A172 (cell line): ENCODE measurements at regions not wholly inside any gene's neighbourhood (a gene's known extent, or its start where the extent isn't known, plus 50 kb on each side); places are given as distances from the start of the nearest gene placed in this dataset.

ENCODE experiments used
- DNase-seq: peaks from one replicate; pipeline ENCODE4 v3.0.0-alpha.2; 2015; ENCODE audit warnings: low spot score

DNA sequence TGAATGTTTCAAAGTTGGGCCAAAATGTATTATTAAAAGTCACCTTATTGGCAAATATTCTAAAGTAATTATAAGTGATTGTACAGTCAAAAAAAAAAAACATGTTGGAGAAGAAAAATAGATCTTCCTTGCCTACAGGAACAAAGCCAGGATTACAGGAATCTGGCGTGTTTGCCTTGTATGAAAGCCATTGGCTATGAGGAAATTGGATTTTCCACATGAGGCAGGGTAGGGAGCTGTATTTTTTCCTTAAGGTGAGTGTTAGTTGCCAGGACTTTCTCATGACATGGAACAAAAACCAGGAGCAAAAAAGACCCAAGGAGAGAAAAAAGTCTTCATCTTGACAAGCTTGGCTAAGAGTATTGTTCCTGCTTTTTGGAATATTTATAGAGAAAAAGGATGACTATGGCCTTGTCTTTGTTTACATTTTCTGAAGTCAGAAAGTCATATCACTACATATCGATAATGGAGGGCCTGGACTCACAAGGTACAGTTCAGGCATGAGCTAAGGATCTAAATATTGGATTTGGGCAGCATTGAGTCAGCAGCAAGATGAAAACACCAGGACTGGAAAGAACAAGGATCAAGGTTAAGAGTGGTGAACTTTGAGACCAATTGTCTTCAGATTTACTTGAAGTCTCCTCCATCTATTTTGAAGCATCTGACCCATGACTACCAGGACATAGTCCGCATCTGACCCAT lies 68.4 kb upstream of the FLRT2 start:
- DNase-seq, result no peak

DNA sequence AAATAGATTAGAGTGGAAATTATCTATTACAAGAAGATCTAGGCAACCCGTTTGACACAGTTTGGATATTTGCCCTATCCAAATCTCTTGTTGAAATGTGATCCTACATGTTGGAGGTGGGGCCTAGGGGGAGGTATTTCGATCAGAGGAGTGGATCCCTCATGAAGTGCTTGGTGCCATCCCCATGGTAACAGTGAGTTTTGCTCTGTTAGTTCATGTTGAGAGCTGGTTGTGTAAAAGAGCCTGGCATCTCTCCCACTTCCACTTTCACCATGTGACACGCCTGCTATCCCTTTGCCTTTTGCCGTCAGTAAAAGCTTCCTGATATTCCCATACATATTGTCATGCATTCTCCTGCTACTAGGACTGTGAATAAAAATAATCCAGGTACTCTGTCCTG lies 66.4 kb upstream of the FLRT2 start:
- DNase-seq, result no peak

- DNase-seq, result no peak
Measured at GRCh38 chr14:85464135-85464895, 65.6 kb upstream of the FLRT2 start.

GRCh38 chr14:85466678-85467077 lies 63.3 kb upstream of the FLRT2 start:
- no peak for DNase-seq

DNA sequence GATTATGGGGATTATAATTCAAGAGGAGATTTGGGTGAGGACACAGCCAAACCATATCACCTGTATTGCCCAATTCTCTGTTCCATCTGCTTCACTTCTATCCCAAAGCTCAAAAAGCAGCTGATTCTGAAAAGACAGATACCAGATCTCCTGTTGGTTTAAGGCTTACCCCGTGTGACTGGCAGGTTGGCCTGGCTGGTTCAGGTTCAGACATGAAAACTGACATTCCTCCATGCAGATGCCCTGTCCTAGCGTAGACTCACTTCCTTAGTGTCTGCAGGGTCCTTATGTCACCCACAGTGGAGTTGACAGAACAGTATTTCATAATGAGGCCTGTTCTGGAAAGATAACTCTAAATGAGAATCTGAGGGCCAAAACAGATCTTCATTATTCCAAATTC lies 61.1 kb upstream of the FLRT2 start:
- no peak for DNase-seq

DNA sequence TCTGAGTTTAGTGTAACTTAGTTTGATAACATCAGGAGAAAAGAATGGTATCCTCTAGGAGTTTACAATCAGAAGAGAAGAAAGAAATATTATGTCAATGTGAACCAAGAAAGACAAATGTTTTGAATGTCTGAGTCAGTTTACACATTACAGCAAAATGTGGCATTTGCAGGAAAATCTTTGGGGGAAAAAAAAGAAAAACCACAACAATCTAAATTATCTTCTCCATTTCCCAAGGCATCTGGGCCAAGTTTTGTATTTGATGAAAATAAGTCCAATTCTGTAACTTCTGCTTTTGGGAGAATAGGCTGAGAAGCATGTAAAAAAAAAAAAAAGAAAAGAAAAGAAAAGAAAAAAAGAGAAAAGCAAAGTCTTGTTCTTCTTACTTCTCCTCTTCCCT lies 58.8 kb upstream of the FLRT2 start:
- no peak for DNase-seq

DNA sequence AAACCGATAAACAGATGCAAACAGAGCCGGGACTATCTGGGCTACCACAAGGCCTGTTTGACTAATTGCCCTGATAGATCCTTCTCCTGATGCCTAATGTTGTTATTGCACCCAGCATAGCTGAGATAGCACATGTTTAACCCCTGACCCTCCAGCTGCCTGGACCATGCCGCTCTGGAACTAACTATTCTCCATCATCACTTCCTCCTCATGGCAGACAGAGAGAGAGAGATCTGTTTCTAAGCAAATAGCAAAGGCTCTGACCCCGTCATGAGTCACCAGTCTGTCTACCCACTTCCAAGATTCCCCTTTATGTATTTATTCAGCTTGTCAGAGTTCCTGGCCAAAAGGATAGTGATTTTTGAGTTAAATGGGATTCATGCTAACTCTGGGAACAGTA lies 58.2 kb upstream of the FLRT2 start:
- peak; percentile 80 for DNase-seq

DNA sequence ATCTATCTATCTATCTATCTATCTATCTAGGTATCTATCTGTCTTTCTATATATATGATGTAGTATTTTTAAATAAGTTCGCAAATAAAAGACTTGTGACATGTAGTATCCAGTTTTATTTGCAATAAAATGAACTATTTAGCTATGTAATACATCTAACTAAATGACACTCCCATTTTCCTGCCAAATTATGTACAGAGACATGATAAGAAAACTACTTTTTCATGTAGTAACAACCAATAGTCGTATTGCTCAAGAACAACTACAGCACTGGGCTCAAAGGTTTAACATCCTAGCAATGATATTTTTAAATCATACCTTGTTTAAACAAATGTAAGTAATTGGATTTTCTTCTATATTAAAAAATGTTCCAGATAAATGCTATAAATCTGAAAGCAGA lies 55.5 kb upstream of the FLRT2 start:
- no peak for DNase-seq

DNA sequence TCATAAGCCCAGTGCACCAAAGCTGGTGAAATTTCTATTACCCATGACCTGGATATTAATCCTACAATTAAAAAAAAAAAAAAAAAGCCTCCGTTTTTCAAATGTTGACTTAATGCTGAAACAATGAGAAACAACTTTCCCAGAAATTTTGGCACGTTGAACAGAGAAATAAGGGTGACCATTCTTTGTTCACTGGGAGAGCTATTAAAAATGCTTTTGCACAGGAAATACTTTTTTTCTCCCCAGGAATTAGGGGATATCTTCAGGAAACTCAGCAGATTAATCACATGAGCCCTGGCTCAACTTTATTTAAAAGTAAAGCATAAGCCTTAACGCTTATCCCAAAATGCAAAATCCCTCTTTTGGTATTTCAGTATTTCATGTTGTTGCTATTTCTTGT lies 54.8 kb upstream of the FLRT2 start:
- DNase-seq, result no peak

DNA sequence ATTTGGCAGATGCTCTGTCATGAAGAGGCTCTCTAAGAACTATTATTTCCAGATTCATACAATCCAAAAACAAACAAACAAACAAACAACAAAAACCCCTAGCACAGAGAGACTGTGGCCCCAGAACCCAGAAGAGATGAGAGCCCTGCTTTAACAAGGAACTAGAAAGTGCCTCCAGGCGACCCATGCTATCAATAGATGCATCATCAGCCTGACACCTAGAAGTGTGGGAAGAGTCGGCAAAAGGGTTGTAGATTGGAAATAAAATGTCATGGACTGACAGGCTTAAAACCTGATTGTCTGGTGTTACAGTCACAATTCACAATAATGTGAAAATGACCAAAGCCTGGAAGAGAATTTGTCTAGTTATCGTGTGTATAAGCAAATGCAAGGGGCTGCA lies 50.6 kb upstream of the FLRT2 start:
- no peak for DNase-seq

DNA sequence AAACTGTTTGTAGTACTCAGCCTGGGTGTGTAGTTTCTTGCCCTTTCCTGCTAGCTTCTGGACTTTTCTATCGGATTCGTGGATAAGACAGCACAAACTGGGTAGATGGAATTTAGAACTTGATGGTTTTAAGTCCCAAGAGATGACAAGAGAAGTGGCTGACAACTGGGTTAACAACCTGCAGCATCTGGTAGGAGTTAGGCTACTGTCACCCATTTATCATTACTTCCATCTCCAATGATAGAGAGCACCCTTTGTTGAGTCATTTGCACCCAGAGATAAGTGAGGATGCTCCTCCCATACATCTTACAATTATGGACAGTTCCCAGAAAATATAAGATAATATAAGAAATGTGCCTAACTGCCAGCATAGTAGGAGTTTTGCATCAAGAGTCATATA lies 50.2 kb upstream of the FLRT2 start:
- DNase-seq, result no peak
